CD14-positive monocyte (primary cell): ENCODE measurements at regions not wholly inside any gene's neighbourhood (a gene's known extent, or its start where the extent isn't known, plus 50 kb on each side); places are given as distances from the start of the nearest gene placed in this dataset.

Experiments used
- DNase-seq, 3 donors: peaks; one replicate each; pipeline ENCODE4 v3.0.0-alpha.2; 2011 to 2022
- H2AFZ ChIP-seq: 2 replicates; pipeline ENCODE4 v1.6.0; 2012; ENCODE audit warnings: mild to moderate bottlenecking, low read depth, low read length, inconsistent platforms; ENCODE audit not compliant: insufficient read depth, poor library complexity, severe bottlenecking
- H3K27ac ChIP-seq, 2 donors: 1 replicate in 1 of 2; 2 replicates in 1 of 2; pipeline ENCODE4 v1.5.1; 2012 to 2013; ENCODE audit warnings: low read length in 2 of 2, control low read depth in 1 of 2, inconsistent platforms in 1 of 2, low read depth in 1 of 2, mild to moderate bottlenecking in 1 of 2
- H3K27me3 ChIP-seq, 2 donors: one replicate each; pipeline versions ENCODE4 v1.6.0 to v1.6.1; 2011 to 2013; ENCODE audit warnings: low read length in 2 of 2; ENCODE audit not compliant: control insufficient read depth in 2 of 2, insufficient read depth in 2 of 2
- H3K36me3 ChIP-seq, 2 donors: replicated peaks in 1 of 2; 1 replicate in 1 of 2; 2 replicates in 1 of 2; pipeline versions ENCODE4 v1.5.1 to v1.6.1; 2012 to 2013; ENCODE audit warnings: low read length in 2 of 2, control low read depth in 1 of 2, inconsistent platforms in 1 of 2, mild to moderate bottlenecking in 1 of 2; ENCODE audit not compliant: insufficient read depth in 2 of 2, control insufficient read depth in 1 of 2
- H3K4me1 ChIP-seq, 2 donors: 1 replicate in 1 of 2; 2 replicates in 1 of 2; pipeline versions ENCODE4 v1.5.1 to v1.6.1; 2012 to 2013; ENCODE audit warnings: low read length in 2 of 2, control low read depth in 1 of 2, inconsistent platforms in 1 of 2, mild to moderate bottlenecking in 1 of 2, moderate library complexity in 1 of 2; ENCODE audit not compliant: insufficient read depth in 2 of 2, control insufficient read depth in 1 of 2
- H3K4me2 ChIP-seq: replicated peaks from 2 replicates; pipeline ENCODE3; 2012; ENCODE audit warnings: low read length, moderate library complexity, mild to moderate bottlenecking; ENCODE audit not compliant: poor library complexity, severe bottlenecking; ENCODE audit errors: extremely low read depth
- H3K4me3 ChIP-seq, 3 experiments: fragments of 200-600 bp in 1 of 3; sonication (generic) in 1 of 3; replicated peaks in 1 of 3; 1 replicate in 2 of 3; 2 replicates in 1 of 3; pipeline ENCODE4 v1.5.1; 2011 to 2013; ENCODE audit warnings: low read length in 3 of 3, mild to moderate bottlenecking in 3 of 3, control low read depth in 2 of 3, low read depth in 2 of 3, inconsistent platforms in 1 of 3, moderate library complexity in 1 of 3
- H3K79me2 ChIP-seq: 2 replicates; pipeline ENCODE4 v1.6.0; 2012; ENCODE audit warnings: mild to moderate bottlenecking, control low read depth, inconsistent platforms, low read length, moderate library complexity; ENCODE audit not compliant: insufficient read depth
- H3K9ac ChIP-seq: 2 replicates; pipeline ENCODE4 v1.6.0; 2017; ENCODE audit warnings: low read length, mild to moderate bottlenecking; ENCODE audit not compliant: insufficient read depth, poor library complexity, severe bottlenecking
- H3K9me3 ChIP-seq, 2 donors: replicated peaks in 1 of 2; 1 replicate in 1 of 2; 2 replicates in 1 of 2; pipeline versions ENCODE4 v1.5.1 to v1.6.1; 2012 to 2013; ENCODE audit warnings: low read length in 2 of 2, control low read depth in 1 of 2; ENCODE audit not compliant: control insufficient read depth in 1 of 2, insufficient read depth in 1 of 2
- H4K20me1 ChIP-seq: 2 replicates; pipeline ENCODE4 v1.6.0; 2012; ENCODE audit warnings: mild to moderate bottlenecking, low read length, control low read depth, moderate library complexity; ENCODE audit not compliant: insufficient read depth
- H3K27ac Mint-ChIP-seq, 7 donors: one replicate each; pipeline ENCODE4 v1.8.0; 2020; ENCODE audit warnings: mild to moderate bottlenecking in 7 of 7, mixed read lengths in 7 of 7, moderate library complexity in 6 of 7, inconsistent platforms in 2 of 7
- H3K27me3 Mint-ChIP-seq, 3 donors: one replicate each; pipeline ENCODE4 v1.8.0; 2021 to 2022; ENCODE audit warnings: low read depth in 3 of 3, mild to moderate bottlenecking in 3 of 3, mixed read lengths in 3 of 3, moderate library complexity in 3 of 3, inconsistent platforms in 1 of 3
- H3K36me3 Mint-ChIP-seq, 2 donors: one replicate each; pipeline ENCODE4 v1.8.0; 2020; ENCODE audit warnings: mixed read lengths in 2 of 2, inconsistent platforms in 1 of 2, mild to moderate bottlenecking in 1 of 2
- H3K4me1 Mint-ChIP-seq: one replicate; pipeline ENCODE4 v1.8.0; 2020; ENCODE audit warnings: mild to moderate bottlenecking, mixed read lengths
- H3K4me3 Mint-ChIP-seq, 2 donors: one replicate each; pipeline ENCODE4 v1.8.0; 2020; ENCODE audit warnings: mild to moderate bottlenecking in 2 of 2, mixed read lengths in 2 of 2, moderate library complexity in 1 of 2
- H3K9me3 Mint-ChIP-seq, 7 donors: one replicate each; pipeline ENCODE4 v1.8.0; 2020 to 2022; ENCODE audit warnings: mixed read lengths in 7 of 7, mild to moderate bottlenecking in 6 of 7, moderate library complexity in 6 of 7, inconsistent platforms in 2 of 7
- CTCF ChIP-seq: fragments of 200-600 bp; IDR thresholded peaks from one replicate; pipeline ENCODE4 v1.8.0; 2022; ENCODE audit warnings: antibody characterized with exemption, mild to moderate bottlenecking
- WGBS: methylation state at CpG from one replicate; pipeline ENCODE4 v1.1.5; 2013; ENCODE audit warnings: missing lambda C conversion rate; ENCODE audit not compliant: insufficient coverage; 5-methylcytosine and 5-hydroxymethylcytosine counted together
- intact Hi-C, 2 donors: fragments of 100-400 bp; cut with micrococcal nuclease; formaldehyde crosslinking; loops; one replicate each; pipeline versions ENCODE4 v1.15.0 to v1.15.1; 2023

- 57% methylated on average over 8 of the region's 10 CpGs for WGBS
- Mint-ChIP-seq H3K9me3 (no peaks in the 10 kb centered on the region), H3K36me3 (no peaks in the 10 kb centered on the region)
Observed at GRCh38 chr3:139123377-139124095, 78.8 kb upstream of the PRR23C start.

GRCh38 chr3:139124197-139124596 is 79.5 kb upstream of the PRR23C start:
- no peak overlapping the region for H3K4me3 ChIP-seq
- no peaks in the 10 kb centered on the region for H3K36me3 Mint-ChIP-seq
- H3K36me3 ChIP-seq = no peaks in the 10 kb centered on the region
- no peaks in the 10 kb centered on the region for H3K79me2 ChIP-seq
- no peaks in the 10 kb centered on the region for H3K27me3 ChIP-seq
- no peak overlapping the region for H3K4me2 ChIP-seq
- no peak overlapping the region for H3K4me3 Mint-ChIP-seq
- H3K27ac ChIP-seq = no peak overlapping the region
- DNase-seq = no peak
- no peaks in the 10 kb centered on the region for H3K9me3 ChIP-seq
- no peak overlapping the region for H3K9ac ChIP-seq
- peaks cover 40% of the 10 kb centered on the region for H3K4me1 Mint-ChIP-seq
- TF ChIP-seq CTCF = no peak
- H2AFZ ChIP-seq = no peak overlapping the region
- no CpG with 5 or more reads among the region's 2 CpGs for WGBS
- no peaks in the 10 kb centered on the region for H3K27me3 Mint-ChIP-seq
- H3K4me1 ChIP-seq = peaks cover 7 to 26% of the 10 kb centered on the region in 2 donors
- no peak overlapping the region for H3K27ac Mint-ChIP-seq
- H3K9me3 Mint-ChIP-seq = no peaks in the 10 kb centered on the region
- intact Hi-C loops = no loop called here
- no peaks in the 10 kb centered on the region for H4K20me1 ChIP-seq

More at GRCh38 chr3:139123377-139124095, 78.8 kb upstream of the PRR23C start:
- Histone ChIP-seq H3K9me3 (no peaks in the 10 kb centered on the region), H2AFZ (no peak overlapping the region), H3K27ac (no peak overlapping the region), H3K36me3 (no peaks in the 10 kb centered on the region), H3K27me3 (no peaks in the 10 kb centered on the region), H3K4me3 (no peak overlapping the region), H3K9ac (no peak overlapping the region), H4K20me1 (no peaks in the 10 kb centered on the region), H3K79me2 (no peaks in the 10 kb centered on the region), H3K4me2 (no peak overlapping the region), H3K4me1 (peaks cover 7 to 26% of the 10 kb centered on the region in 2 donors)
- intact Hi-C loops = no loop called here
- H3K27ac Mint-ChIP-seq = no peak overlapping the region
- no peak for DNase-seq
- TF ChIP-seq CTCF = no peak
- H3K4me1 Mint-ChIP-seq = peaks cover 42% of the 10 kb centered on the region
- H3K27me3 Mint-ChIP-seq = no peaks in the 10 kb centered on the region
- H3K4me3 Mint-ChIP-seq = no peak overlapping the region
